ENCODE measurements at regions not wholly inside any gene's neighbourhood (a gene's known extent, or its start where the extent isn't known, plus 50 kb on each side); places are given as distances from the start of the nearest gene placed in this dataset.
A peak's percentile ranks its signal among the peaks of the same experiment; 100 is the strongest.
"Not testable (repeated sequence)": the region's sequence is repeated elsewhere in the genome, so short reads cannot be mapped to it uniquely, and the experiment has no call there.

- FAIRE-seq: no peak
- DNase-seq (ENCODE audit: low read depth): no peak
- no peak for TF ChIP-seq CTCF (IDR thresholded peaks at IDR 0.05; ENCODE audit: insufficient read depth, low read length, severe bottlenecking)
- no peaks in the 10 kb centered on the region for H3K27me3 ChIP-seq (ENCODE audit: control insufficient read depth, insufficient read depth, low read length)
- H3K36me3 ChIP-seq (ENCODE audit: control insufficient read depth, insufficient read depth, low read length): no peaks in the 10 kb centered on the region
- no peak overlapping the region for H3K4me3 ChIP-seq (ENCODE audit: low read depth, low read length)
Observed at GRCh38 chr20:26169506-26169905, 472.9 kb upstream of the ZNF337 start.

- no peak overlapping the region for H3K4me3 ChIP-seq (ENCODE audit: low read depth, low read length)
- H3K36me3 ChIP-seq (ENCODE audit: control insufficient read depth, insufficient read depth, low read length): no peaks in the 10 kb centered on the region
- peak; percentile 18 for DNase-seq (ENCODE audit: low read depth)
- no peak for TF ChIP-seq CTCF (IDR thresholded peaks at IDR 0.05; ENCODE audit: insufficient read depth, low read length, severe bottlenecking)
- no peak for FAIRE-seq
- no peaks in the 10 kb centered on the region for H3K27me3 ChIP-seq (ENCODE audit: control insufficient read depth, insufficient read depth, low read length)
Observed at GRCh38 chr20:26167499-26167898, 470.8 kb upstream of the ZNF337 start.

- no peak overlapping the region for H3K4me3 ChIP-seq (ENCODE audit: low read depth, low read length)
- no peak for FAIRE-seq
- peak; percentile 29 for DNase-seq (ENCODE audit: low read depth)
- no peaks in the 10 kb centered on the region for H3K27me3 ChIP-seq (ENCODE audit: control insufficient read depth, insufficient read depth, low read length)
- H3K36me3 ChIP-seq (ENCODE audit: control insufficient read depth, insufficient read depth, low read length): no peaks in the 10 kb centered on the region
- TF ChIP-seq CTCF (IDR thresholded peaks at IDR 0.05; ENCODE audit: insufficient read depth, low read length, severe bottlenecking): no peak
Observed at GRCh38 chr20:26163890-26164289, 467.2 kb upstream of the ZNF337 start.

GRCh38 chr20:26163151-26163550 is 466.5 kb upstream of the ZNF337 start:
- not testable (repeated sequence) for H3K36me3 ChIP-seq (ENCODE audit: control insufficient read depth, insufficient read depth, low read length); H3K27me3 ChIP-seq (ENCODE audit: control insufficient read depth, insufficient read depth, low read length); DNase-seq (ENCODE audit: low read depth); H3K4me3 ChIP-seq (ENCODE audit: low read depth, low read length)
- FAIRE-seq: peak; percentile 99

DNA sequence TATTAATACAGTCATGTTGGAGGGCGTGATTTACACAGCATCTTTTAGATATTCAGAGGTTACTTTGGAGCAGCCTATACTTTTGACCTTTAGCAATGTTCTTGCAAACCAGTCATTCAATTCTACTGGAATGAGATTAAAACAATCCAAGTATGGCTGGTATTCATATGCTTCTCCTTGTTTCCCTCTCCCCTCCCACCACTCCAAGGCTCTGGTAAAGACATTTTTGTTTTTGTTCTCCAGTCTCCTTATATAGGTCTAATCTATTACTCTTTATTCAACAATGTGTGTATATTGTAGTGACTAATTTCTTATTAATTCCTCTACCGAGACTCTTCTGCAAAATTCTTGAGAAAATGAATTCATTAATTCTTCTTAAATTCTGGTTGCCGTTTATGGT is 465.1 kb upstream of the ZNF337 start:
- H3K36me3 ChIP-seq (ENCODE audit: control insufficient read depth, insufficient read depth, low read length); H3K27me3 ChIP-seq (ENCODE audit: control insufficient read depth, insufficient read depth, low read length); FAIRE-seq; DNase-seq (ENCODE audit: low read depth); H3K4me3 ChIP-seq (ENCODE audit: low read depth, low read length): not testable (repeated sequence)

DNA sequence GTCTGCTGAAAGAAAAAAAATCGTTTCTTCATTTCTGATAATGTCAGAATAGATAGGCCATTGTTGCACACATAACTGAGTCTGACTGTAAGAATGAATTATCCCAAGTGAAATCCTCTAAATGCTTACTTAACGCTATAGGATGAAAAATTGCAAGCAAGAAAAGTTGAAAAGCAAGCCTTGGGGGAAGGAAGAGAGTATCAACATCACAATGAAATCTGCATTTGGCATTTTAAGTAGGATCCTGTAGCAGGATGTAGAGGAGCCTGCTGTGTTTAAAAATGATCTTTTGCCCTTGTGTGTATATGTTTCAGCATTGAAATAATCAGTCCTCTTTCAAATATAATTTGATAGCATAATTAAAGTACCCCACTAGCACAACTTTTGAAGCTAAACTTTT is 464.3 kb upstream of the ZNF337 start:
- H3K36me3 ChIP-seq (ENCODE audit: control insufficient read depth, insufficient read depth, low read length); FAIRE-seq; DNase-seq (ENCODE audit: low read depth); H3K27me3 ChIP-seq (ENCODE audit: control insufficient read depth, insufficient read depth, low read length); H3K4me3 ChIP-seq (ENCODE audit: low read depth, low read length): not testable (repeated sequence)

DNA sequence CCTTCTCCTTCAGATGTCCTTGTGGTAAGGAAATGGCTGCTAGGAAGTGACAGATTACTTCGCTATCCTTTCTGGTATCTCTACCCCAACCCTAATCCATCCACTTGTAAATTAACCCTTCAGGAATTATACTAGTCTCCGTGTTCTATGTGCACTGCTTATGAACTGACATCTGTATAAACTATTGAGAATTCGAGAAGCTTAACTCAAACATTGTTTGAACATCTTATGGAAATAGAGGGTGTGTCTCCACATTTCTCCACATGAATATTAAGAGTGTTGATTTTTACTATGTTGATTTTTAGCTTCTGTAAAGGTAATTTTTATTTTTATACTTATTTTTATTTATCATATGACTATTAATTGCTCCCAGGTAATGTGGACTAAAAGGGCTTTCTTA is 457.6 kb upstream of the ZNF337 start:
- TF ChIP-seq CTCF (IDR thresholded peaks at IDR 0.05; ENCODE audit: insufficient read depth, low read length, severe bottlenecking): no peak
- FAIRE-seq (no peak), DNase-seq (ENCODE audit: low read depth) (no peak)
- Histone ChIP-seq H3K27me3 (ENCODE audit: control insufficient read depth, insufficient read depth, low read length) (no peaks in the 10 kb centered on the region), H3K36me3 (ENCODE audit: control insufficient read depth, insufficient read depth, low read length) (no peaks in the 10 kb centered on the region), H3K4me3 (ENCODE audit: low read depth, low read length) (no peak overlapping the region)
